ENCODE measurements at regions not wholly inside any gene's neighbourhood (a gene's known extent, or its start where the extent isn't known, plus 50 kb on each side); places are given as distances from the start of the nearest gene placed in this dataset.
"Not testable (repeated sequence)": the region's sequence is repeated elsewhere in the genome, so short reads cannot be mapped to it uniquely, and the experiment has no call there.

DNA sequence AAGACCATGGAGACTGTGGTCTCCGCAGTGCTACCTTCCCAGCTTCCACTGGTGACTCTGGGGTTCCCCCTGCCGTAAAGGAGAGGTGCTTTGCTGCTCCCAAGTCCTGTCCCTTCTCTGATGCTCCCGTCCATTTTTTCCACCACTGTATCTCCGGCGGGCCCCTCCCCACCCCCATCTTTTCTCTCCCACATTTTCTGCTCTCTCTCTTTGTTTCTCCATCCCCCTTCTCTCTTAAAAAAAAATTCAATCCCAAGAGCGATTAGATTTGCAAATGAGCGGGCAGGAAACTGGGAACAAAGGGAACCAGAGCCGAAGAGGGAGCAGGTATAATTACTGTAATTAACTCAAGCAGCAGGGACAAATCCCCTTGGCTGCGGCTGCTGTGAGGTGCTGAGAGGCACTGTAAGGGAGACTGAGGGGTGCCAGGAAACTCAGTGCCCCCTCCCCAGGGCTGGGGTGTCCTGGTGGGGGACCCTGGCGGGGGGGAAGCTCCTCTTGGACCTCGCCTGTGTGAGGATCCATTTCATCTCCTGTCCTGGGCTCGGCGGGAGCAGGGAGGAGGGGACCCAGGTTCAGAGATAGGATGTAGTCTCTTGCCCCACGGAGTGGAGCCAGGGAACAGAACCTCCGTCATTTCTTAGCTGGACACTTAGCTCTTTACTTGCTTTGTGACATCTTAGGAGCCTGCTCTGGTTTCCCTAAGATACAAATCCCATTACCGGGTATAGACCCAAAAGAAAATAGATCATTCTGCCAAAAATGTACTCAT, 140.4 kb upstream of the NRXN3 start:
- H3K9ac ChIP-seq (ENCODE audit: low read depth, low read length, poor library complexity, severe bottlenecking) = no peak overlapping the region
- H2AFZ ChIP-seq (ENCODE audit: low read length) = no peak overlapping the region
- no peak overlapping the region for H3K4me3 ChIP-seq (ENCODE audit: low read length, poor library complexity, severe bottlenecking)
- H3K27me3 ChIP-seq (ENCODE audit: insufficient read depth, low read length, poor library complexity, severe bottlenecking) = peaks cover 21% of the 10 kb centered on the region
- no peaks in the 10 kb centered on the region for H3K36me3 ChIP-seq (ENCODE audit: insufficient read depth, low read length)
- no peaks in the 10 kb centered on the region for H4K20me1 ChIP-seq (ENCODE audit: insufficient read depth, low read length, poor library complexity, severe bottlenecking)
- no peaks in the 10 kb centered on the region for H3K79me2 ChIP-seq (ENCODE audit: insufficient read depth, low read length)
- H3K9me2 ChIP-seq (replicated peaks; ENCODE audit: low read depth, low read length) = no peaks in the 10 kb centered on the region
- no peaks in the 10 kb centered on the region for H3K4me1 ChIP-seq (ENCODE audit: insufficient read depth, low read length, poor library complexity, severe bottlenecking)
- no peak overlapping the region for H3K4me2 ChIP-seq (ENCODE audit: low read depth, low read length, poor library complexity, severe bottlenecking)
- H3K9me3 ChIP-seq (ENCODE audit: insufficient read depth, low read depth, low read length) = no peaks in the 10 kb centered on the region
- no peak for TF ChIP-seq EZH2phosphoT487 (IDR thresholded peaks at IDR 0.05; ENCODE audit: borderline replicate concordance)
- TF ChIP-seq CTCF (conservative IDR thresholded peaks at IDR 0.05; ENCODE audit: low read length) = no peak
- no peaks in the 10 kb centered on the region for H3F3A ChIP-seq (ENCODE audit: low read depth)

DNA sequence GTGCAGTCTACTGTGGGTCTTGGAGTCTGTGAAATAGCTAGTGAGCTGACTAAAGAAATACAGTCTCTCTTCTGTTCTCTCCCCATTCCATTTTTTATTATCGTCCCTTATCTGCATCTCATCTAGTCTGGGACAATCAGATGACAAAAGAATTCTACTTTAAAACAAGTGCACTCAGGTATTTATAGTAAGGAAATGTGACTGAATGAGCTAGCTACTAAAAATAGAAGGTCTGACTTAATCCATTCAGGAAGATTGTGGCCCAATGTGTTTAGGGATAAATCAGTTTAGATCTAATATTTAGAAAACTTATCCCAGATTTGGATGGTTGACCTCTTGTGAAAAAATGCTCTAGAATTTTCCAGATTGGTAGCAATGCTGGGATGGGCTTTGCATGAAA, 126.8 kb upstream of the NRXN3 start:
- Histone ChIP-seq H2AFZ (ENCODE audit: low read length) (no peak overlapping the region), H3K79me2 (ENCODE audit: insufficient read depth, low read length) (no peaks in the 10 kb centered on the region), H3K36me3 (ENCODE audit: insufficient read depth, low read length) (no peaks in the 10 kb centered on the region), H3K9ac (ENCODE audit: low read depth, low read length, poor library complexity, severe bottlenecking) (no peak overlapping the region), H3K9me2 (replicated peaks; ENCODE audit: low read depth, low read length) (no peaks in the 10 kb centered on the region), H3F3A (ENCODE audit: low read depth) (no peaks in the 10 kb centered on the region), H3K9me3 (ENCODE audit: insufficient read depth, low read depth, low read length) (no peaks in the 10 kb centered on the region), H3K4me2 (ENCODE audit: low read depth, low read length, poor library complexity, severe bottlenecking) (no peak overlapping the region), H3K4me3 (ENCODE audit: low read length, poor library complexity, severe bottlenecking) (no peak overlapping the region), H3K4me1 (ENCODE audit: insufficient read depth, low read length, poor library complexity, severe bottlenecking) (no peaks in the 10 kb centered on the region), H4K20me1 (ENCODE audit: insufficient read depth, low read length, poor library complexity, severe bottlenecking) (no peaks in the 10 kb centered on the region), H3K27me3 (ENCODE audit: insufficient read depth, low read length, poor library complexity, severe bottlenecking) (peaks cover 6% of the 10 kb centered on the region)
- TF ChIP-seq EZH2phosphoT487 (IDR thresholded peaks at IDR 0.05; ENCODE audit: borderline replicate concordance) = no peak
- no peak for TF ChIP-seq CTCF (conservative IDR thresholded peaks at IDR 0.05; ENCODE audit: low read length)

- no peak overlapping the region for H3K4me2 ChIP-seq (ENCODE audit: low read depth, low read length, poor library complexity, severe bottlenecking)
These were observed 122.1 kb upstream of the NRXN3 start for GRCh38 chr14:78048120-78048519.

DNA sequence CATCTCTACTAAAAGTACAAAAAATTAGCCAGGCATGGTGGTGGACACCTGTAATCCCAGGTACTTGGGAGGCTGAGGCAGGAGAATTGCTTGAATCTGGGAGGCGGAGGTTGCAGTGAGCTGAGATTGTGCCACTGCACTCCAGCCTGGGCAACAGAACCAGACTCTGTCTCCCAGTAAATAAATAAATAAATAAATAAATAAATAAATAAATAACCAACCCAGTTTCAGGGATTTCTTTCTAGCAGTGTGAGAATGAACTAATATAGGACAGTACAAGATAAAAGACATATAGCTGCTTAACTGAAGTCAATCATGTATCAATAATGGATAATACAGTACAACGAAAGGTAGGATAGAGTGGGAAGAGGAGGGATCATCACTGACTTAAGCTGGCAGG, 113.3 kb upstream of the NRXN3 start:
- not testable (repeated sequence) for H3K9ac ChIP-seq (ENCODE audit: low read depth, low read length, poor library complexity, severe bottlenecking); H3F3A ChIP-seq (ENCODE audit: low read depth); H3K4me3 ChIP-seq (ENCODE audit: low read length, poor library complexity, severe bottlenecking); H2AFZ ChIP-seq (ENCODE audit: low read length); H3K4me2 ChIP-seq (ENCODE audit: low read depth, low read length, poor library complexity, severe bottlenecking); H3K36me3 ChIP-seq (ENCODE audit: insufficient read depth, low read length); H3K27me3 ChIP-seq (ENCODE audit: insufficient read depth, low read length, poor library complexity, severe bottlenecking); H3K9me2 ChIP-seq (replicated peaks; ENCODE audit: low read depth, low read length); H3K79me2 ChIP-seq (ENCODE audit: insufficient read depth, low read length); H3K4me1 ChIP-seq (ENCODE audit: insufficient read depth, low read length, poor library complexity, severe bottlenecking); H4K20me1 ChIP-seq (ENCODE audit: insufficient read depth, low read length, poor library complexity, severe bottlenecking); H3K9me3 ChIP-seq (ENCODE audit: insufficient read depth, low read depth, low read length)

More at GRCh38 chr14:78048120-78048519, 122.1 kb upstream of the NRXN3 start:
- H4K20me1 ChIP-seq (ENCODE audit: insufficient read depth, low read length, poor library complexity, severe bottlenecking) = no peaks in the 10 kb centered on the region
- H3K79me2 ChIP-seq (ENCODE audit: insufficient read depth, low read length) = no peaks in the 10 kb centered on the region
- no peaks in the 10 kb centered on the region for H3K36me3 ChIP-seq (ENCODE audit: insufficient read depth, low read length)
- no peaks in the 10 kb centered on the region for H3K9me3 ChIP-seq (ENCODE audit: insufficient read depth, low read depth, low read length)
- no peaks in the 10 kb centered on the region for H3K27me3 ChIP-seq (ENCODE audit: insufficient read depth, low read length, poor library complexity, severe bottlenecking)
- H3K9me2 ChIP-seq (replicated peaks; ENCODE audit: low read depth, low read length) = no peaks in the 10 kb centered on the region
- H3K9ac ChIP-seq (ENCODE audit: low read depth, low read length, poor library complexity, severe bottlenecking) = no peak overlapping the region
- no peaks in the 10 kb centered on the region for H3F3A ChIP-seq (ENCODE audit: low read depth)
- TF ChIP-seq EZH2phosphoT487 (IDR thresholded peaks at IDR 0.05; ENCODE audit: borderline replicate concordance) (no peak), CTCF (conservative IDR thresholded peaks at IDR 0.05; ENCODE audit: low read length) (no peak)
- H3K4me1 ChIP-seq (ENCODE audit: insufficient read depth, low read length, poor library complexity, severe bottlenecking) = no peaks in the 10 kb centered on the region
- H2AFZ ChIP-seq (ENCODE audit: low read length) = no peak overlapping the region
- H3K4me3 ChIP-seq (ENCODE audit: low read length, poor library complexity, severe bottlenecking) = no peak overlapping the region

Measured in Loucy (cell line).